NOMO-1 (cell line): ENCODE measurements at regions not wholly inside any gene's neighbourhood (a gene's known extent, or its start where the extent isn't known, plus 50 kb on each side); places are given as distances from the start of the nearest gene placed in this dataset.

ENCODE experiments used
- DNase-seq, 2 experiments: peaks; one replicate each; lab custom pipeline; 2025; ENCODE audit not compliant: unreplicated experiment in 2 of 2; lab: John Stamatoyannopoulos, UW

DNA sequence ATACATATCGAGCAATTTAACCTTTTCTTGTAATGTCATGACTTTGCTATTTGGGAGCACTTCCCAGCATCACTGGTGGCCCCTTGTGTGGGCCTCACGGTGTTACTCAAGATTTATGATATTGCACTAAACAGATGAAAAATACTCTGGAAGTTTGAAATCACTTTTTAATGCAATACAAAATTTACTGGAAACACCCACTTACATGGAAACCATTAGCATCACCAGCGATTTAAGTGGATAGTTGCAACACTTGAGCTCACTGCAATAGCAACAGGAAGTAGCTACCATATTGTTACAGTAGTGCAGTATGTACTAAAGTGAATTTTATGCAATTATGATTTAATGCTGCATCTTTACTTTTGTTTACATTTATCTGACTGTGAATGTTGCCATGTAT, 184.4 kb downstream of the MDFIC start:
- no peak for DNase-seq

DNA sequence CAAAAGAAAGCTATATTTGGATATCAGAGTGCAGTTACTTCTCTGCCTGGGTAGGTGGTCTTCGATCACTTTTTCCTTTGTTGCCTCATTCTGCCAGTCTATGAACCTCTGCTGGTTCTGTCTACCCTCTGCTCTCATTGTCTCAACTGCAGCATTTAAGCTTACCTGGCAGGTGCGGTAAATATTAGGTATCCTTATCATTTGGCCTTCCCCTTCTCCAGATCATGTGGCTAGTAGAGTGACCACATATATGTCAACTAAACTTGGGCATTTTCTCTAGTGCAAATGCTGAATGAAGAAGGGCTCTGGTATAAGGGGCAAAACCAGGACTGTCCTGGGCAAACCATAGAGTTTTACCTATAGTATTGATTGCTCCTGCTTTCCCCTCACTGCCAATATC, 180.8 kb downstream of the MDFIC start:
- DNase-seq: no peak

- no peak for DNase-seq
Measured at GRCh38 chr7:115101199-115101598, 179.3 kb downstream of the MDFIC start.

GRCh38 chr7:115099906-115100305, 178.0 kb downstream of the MDFIC start:
- no peak for DNase-seq

DNA sequence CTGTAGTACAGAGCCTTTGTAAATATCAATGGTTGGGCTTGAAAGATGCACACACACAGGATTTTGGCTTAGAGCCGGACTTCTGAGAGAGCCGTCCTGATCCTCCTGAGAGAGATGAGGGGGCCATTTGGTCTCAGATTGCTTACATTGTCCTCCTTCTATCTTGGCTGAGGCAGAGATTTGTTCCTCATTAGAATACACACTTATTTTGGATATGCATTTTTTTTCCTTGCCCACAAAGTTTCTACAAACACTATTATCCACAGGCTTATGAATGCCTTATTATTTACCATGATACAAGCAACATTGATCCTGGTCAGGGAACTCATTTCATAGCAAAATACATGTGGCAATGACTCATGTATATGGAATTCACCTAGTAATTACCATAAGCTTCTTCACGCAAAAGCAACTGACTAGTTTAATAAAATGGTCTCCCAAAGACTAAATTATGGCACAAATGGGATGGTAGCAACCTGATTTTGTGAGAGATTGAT, 175.3 kb downstream of the MDFIC start:
- DNase-seq: no peak

- no peak for DNase-seq
Measured at GRCh38 chr7:115096262-115096661, 174.4 kb downstream of the MDFIC start.

DNA sequence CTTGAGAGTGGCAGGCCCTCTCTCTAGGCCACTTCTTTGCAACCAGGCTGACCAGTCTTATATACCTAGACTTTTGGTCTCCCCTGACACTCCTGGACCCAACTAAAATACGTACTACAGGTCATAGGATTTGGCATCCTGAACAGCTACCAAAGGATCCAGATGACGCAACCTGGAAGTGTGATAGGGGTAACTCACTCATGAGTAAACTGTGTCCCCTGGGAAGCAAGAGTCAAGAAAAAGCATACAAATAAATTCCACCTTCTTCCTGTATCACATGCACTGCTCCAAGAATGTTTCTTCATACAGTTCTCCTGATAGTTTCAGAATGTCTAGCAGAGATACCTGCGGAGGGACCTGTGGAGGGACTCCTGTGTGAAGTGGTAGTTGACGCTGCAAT, 172.3 kb downstream of the MDFIC start:
- DNase-seq: no peak

GRCh38 chr7:115088893-115089292, 167.0 kb downstream of the MDFIC start:
- no peak for DNase-seq

GRCh38 chr7:115087437-115087836, 165.5 kb downstream of the MDFIC start:
- DNase-seq: no peak

DNA sequence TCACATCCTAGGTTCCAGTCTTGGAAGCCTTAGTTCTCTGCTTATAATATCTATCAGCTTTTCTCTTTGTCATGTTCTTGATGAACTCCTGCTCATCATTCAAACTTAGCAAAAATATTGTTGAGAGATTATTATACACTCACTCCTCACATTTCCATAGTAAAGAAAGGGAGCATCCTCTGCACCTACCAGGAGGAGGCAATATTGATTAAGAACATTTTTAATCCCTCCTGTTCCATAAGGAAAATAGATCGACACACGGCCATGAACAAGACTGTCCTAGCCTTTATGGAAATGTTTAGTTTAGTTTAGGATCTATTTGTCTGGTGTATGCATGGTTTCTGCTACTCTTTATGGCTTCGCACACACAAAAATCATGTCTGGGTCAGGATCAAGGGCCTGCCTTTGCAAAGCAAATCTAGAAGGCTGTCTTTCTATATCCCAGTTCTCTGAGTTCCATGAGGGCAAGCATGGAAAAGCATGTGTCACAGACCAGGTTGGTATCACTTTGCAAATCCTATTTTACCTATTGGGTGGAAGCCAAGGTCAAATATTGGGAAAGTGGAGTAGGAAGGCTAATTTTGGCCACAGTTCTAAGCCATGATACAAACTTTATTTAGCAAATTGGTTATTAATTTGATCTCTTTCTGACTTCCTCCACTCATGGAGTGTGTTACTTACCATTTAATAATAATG, 164.4 kb downstream of the MDFIC start:
- no peak for DNase-seq

GRCh38 chr7:115085421-115085820, 163.5 kb downstream of the MDFIC start:
- DNase-seq: no peak

DNA sequence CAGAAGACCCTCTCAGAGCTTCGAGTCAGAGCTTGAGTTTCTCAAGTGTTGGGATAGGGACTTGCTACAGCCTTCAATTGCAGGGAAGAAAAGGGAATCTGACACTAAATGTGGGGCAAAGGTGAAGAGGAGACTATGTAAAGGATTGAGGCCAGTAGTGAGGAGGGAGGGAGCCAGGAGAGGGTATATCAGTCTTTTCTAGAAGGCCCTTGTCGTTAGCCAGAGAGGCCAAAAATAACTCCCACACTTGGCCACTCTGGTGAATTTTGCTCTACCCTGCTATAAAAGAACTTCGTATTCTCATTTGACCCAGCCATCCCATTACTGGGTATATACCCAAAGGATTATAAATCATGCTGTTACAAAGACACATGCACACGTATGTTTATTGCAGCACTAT, 162.0 kb downstream of the MDFIC start:
- no peak for DNase-seq

DNA sequence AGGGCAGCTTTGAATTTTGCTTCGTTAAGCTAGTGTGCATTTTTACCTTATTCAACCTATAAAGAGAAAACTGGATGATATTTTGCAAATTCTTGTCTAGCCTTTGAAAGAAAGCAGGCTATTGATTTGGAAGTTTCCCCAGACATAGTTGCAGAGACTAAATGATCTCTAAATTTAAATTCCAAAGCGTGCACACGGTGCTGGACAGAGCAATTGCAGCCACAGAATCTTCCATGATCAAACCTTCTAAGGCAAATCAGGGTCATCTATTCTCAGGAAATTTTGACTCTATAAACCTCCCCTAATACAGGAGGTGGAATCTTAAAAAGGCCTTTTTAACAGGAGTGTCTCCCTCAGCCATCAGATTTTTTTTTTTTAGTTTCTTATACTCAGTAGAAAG, 159.9 kb downstream of the MDFIC start:
- no peak for DNase-seq

- no peak for DNase-seq
Measured at GRCh38 chr7:115078851-115079250, 157.0 kb downstream of the MDFIC start.

DNA sequence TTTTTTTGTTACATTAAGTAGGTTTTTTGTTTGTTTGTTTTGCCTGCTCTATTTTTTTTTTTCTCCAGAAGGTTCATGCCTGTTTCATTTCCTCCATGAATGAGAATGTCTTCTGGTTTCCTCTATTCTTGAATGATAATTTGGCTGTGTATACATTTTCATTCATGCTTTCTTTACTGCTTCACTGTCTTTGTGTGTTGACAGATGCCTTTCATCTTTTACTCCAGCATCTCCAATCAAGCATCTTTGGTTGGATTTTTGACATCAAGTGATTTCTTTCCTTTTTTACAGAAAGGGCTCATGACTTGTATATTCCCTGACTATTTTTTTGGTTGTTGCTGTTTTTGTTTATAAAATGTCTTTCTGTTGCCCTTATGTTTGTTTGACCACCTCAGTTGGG, 156.5 kb downstream of the MDFIC start:
- DNase-seq: no peak

DNA sequence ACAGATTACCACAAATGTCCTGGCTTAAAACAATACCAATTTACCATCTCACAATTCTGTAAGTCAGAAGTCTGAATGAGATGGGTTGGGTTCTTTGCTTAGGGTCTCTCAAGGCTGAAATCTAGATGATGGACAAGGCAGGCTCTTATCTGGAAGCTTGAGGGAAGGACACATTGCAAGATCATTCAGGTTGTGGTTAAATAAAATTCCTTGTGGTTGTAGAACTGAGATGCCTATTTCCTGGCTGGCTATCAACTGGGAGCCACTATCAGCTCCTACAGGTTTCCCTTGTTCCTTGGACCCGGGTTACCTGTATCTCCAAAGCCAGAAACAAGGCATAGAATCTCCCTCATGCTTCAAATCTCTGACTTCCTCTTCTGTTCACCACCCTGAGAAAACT, 148.4 kb downstream of the MDFIC start:
- DNase-seq: no peak
